ENCODE measurements at regions not wholly inside any gene's neighbourhood (a gene's known extent, or its start where the extent isn't known, plus 50 kb on each side); places are given as distances from the start of the nearest gene placed in this dataset.
"Not testable (repeated sequence)": the region's sequence is repeated elsewhere in the genome, so short reads cannot be mapped to it uniquely, and the experiment has no call there.

DNA sequence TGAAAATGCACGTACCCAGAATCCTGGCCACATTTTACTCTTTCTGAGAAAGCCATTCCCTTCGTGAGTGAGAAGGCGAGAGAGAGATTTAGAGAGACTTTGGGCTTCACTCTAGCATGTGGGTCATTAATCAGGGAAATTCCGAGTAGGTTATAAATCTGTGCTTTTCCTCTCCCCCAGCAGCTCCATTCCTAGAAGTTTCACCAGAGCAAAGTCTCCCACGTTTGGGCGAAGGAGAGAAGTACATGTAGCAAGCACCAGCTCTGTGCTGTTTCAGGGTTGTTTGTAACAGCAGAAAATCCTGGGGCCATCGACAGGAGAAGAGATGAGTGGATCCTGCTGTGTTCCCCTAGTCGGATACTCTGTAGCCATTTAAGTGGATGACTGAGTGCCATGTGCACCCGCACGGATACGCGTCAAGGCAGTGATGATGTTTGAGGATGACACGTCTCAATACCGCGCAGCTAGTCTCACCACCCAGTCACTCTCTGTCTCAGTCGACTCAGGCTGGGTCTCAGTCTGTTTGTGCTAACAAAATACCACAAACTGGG, 131.8 kb upstream of the PEG3 start:
- H3K4me3 ChIP-seq (ENCODE audit: low read depth, low read length): no peak overlapping the region
- TF ChIP-seq, protein P1, sequence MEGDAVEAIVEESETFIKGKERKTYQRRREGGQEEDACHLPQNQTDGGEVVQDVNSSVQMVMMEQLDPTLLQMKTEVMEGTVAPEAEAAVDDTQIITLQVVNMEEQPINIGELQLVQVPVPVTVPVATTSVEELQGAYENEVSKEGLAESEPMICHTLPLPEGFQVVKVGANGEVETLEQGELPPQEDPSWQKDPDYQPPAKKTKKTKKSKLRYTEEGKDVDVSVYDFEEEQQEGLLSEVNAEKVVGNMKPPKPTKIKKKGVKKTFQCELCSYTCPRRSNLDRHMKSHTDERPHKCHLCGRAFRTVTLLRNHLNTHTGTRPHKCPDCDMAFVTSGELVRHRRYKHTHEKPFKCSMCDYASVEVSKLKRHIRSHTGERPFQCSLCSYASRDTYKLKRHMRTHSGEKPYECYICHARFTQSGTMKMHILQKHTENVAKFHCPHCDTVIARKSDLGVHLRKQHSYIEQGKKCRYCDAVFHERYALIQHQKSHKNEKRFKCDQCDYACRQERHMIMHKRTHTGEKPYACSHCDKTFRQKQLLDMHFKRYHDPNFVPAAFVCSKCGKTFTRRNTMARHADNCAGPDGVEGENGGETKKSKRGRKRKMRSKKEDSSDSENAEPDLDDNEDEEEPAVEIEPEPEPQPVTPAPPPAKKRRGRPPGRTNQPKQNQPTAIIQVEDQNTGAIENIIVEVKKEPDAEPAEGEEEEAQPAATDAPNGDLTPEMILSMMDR (IDR thresholded peaks at IDR 0.05; ENCODE audit: low read depth, low read length): no peak

DNA sequence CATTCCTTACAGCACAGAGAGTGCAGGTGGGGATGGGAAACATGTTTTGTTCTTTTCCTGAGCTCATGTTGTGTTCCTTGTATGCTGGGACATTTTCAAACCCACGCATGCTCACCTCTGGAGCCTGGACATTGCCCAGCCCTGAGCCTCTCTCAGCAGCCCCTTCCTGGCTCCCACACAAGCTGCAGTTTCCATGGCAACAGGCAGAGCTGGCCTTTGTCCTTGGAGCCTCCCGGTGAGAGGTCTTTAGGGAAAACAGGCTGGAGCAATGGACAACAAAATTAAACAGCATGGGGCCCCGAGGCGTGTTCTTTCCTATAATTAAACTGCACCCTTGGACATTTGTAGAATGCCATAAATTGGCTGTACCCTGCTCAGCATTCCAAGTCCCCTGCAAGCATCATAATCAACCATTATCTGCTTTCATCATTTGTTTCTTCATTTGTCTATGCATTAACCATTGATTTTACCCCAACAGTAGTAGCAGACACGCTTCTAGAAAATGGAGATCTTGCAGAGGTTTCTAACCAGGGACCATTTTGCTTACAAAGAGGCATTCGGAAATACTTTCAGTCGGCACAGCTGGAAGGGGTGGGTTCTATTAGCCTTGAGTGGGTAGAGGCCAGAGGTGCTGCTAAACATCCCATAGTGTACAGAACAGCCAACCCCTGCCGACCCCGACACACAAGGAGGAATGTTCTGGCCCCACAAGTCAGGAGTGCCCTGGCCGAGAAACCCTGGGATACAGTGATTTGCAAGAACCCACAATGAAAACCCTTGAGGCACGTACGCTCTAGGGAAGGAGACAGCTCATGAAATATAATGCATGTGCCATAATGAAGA, 133.4 kb upstream of the PEG3 start:
- H3K4me3 ChIP-seq (ENCODE audit: low read depth, low read length): no peak overlapping the region

DNA sequence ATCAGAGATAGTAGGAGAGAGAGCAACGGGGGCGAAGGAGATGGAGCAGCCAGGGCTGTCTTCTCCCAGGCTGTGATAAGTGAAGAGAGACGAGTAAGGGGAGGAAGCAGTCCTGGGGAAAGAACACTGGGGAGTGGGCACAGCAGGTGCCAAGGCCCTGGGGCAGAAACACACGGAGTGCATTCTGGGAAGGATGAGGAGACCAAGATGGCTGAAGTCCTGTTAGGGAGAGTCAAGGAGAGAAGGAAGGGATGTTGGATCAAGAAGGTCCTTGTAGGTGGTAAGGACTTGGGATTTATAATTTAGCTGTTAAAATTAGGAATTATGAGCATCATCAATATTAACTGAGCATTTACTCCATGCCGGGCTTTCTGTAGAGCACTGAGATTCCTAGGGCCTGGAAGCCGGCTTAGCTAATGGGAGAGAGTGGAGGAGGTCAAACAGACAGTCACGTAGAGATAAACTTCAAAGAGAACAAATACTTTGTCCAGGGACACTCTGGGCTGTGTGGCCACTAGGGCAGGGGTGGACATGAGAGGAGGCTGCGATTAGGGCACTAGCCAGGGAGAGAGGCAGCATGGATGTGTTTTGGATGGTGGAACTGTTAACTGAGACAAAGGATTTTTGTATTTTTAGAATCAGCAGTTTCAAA, 134.2 kb upstream of the PEG3 start:
- TF ChIP-seq, protein P1 (IDR thresholded peaks at IDR 0.05; ENCODE audit: low read depth, low read length): no peak
- H3K4me3 ChIP-seq (ENCODE audit: low read depth, low read length): no peak overlapping the region

More for the DNA sequence above, 133.4 kb upstream of the PEG3 start:
- TF ChIP-seq, protein P1 (IDR thresholded peaks at IDR 0.05; ENCODE audit: low read depth, low read length): no peak

DNA sequence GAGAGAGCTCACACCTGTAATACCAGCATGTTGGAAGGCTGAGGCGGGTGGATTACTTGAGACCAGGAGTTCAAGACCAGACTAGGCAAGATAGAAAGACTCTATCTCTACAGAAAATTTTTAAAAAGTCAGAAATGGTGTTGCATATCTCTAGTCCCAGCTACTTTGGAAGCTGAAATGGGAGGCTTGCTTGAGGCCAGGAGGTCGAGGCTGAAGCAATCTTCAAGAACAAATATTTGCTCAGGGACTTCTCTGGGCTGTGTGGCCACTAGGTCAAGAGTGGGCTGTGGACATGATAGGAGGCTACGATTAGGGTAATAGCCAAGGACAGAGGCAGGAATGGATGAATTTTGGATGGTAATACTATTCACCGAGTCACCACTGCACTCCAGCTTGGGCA, 135.8 kb upstream of the PEG3 start:
- TF ChIP-seq, protein P1 (IDR thresholded peaks at IDR 0.05; ENCODE audit: low read depth, low read length): no peak
- H3K4me3 ChIP-seq (ENCODE audit: low read depth, low read length): no peak overlapping the region

DNA sequence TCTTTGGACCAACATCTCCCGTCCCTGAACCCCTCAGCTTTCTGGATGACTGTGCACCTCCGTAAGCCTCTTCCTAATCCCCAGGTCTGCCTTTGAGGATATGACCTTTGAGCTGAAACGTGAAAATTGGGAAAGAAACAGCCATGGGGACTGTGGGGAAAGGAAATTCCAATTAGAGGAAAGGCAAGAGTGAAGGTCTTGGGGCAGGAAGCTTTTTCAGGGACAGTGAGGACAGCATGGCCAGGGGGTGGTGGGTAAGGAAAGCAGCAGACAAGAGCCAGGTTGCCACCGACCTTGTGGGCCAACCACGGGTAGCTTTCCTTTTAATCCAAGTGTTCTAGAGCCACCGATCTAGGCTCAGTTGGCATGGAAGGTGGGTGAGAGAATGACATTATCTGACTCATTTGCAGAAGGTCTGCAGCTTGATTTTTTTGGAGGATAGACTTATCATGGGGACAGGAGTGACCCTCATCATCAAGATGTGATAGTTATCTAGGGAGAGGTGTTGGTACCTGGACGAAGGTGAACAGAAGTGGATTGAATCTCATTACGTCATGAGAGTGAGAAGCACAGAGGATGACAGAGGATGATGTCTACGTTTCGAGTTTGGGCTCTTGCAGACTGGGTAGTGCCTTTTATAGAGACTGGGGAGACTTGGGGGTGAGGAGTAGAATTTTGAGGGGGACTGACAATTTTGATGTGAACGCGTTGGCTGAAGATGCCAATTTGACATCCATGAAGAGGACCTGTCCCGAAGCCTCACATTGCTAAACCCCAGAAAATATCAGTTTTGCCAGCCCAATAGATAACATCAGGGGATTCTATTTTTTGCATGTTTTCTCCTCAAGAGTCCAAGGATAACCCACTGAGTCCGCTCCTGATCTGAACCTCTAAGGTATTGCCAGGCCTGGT, 136.7 kb upstream of the PEG3 start:
- no peak overlapping the region for H3K4me3 ChIP-seq (ENCODE audit: low read depth, low read length)
- TF ChIP-seq, protein P1 (IDR thresholded peaks at IDR 0.05; ENCODE audit: low read depth, low read length): no peak

DNA sequence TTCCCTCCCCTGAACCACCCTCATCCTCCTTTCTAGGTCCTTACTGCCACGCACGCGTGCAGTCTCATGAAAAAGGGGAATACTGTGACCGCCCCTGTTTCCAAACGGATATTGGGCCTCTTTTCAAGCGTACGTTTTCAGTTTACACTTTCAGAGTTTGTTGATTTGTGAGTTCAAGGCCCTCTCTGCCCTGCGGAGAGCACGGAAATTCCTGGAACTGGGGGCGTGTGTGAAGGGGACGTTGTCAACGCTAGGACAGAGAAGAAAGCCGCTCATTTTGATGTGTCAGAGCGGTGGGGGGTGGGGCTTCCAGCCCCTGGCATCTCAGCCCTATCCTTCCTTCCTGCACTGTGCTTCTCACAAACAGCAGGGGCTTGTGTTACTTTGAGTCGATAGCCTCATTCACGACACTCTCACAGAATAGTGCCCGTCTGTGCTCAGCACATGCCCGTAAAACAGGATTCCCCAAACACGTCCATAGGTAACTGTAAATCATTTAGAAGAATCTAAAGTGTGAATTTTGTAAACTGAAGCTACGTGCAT, 137.6 kb upstream of the PEG3 start:
- TF ChIP-seq, protein P1 (IDR thresholded peaks at IDR 0.05; ENCODE audit: low read depth, low read length): no peak
- H3K4me3 ChIP-seq (ENCODE audit: low read depth, low read length): no peak overlapping the region

DNA sequence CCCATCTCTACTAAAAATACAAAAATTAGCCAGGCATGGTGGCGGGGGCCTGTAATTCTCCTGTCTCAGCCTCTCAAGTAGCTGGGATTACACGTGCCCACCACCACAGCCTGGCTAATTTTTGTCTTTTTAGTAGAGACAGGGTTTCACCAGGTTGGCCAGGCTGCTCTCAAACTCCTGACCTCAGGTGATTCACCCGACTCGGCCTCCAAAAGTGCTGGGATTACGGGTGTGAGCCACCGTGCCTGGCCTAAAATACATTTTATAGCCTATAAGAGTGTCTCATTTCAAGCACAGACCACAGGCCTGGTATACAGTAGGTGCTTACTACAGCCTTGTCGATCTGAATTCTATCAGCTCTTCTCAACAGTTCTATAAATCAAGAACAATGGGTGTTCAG, 139.5 kb upstream of the USP29 start:
- H3K4me3 ChIP-seq (ENCODE audit: low read depth, low read length): not testable (repeated sequence)
